HepG2 (cell line): ENCODE measurements at regions not wholly inside any gene's neighbourhood (a gene's known extent, or its start where the extent isn't known, plus 50 kb on each side); places are given as distances from the start of the nearest gene placed in this dataset.

Experiments used
- ELF4 ChIP-seq: sonication (generic); formaldehyde crosslinking; IDR thresholded peaks from 2 replicates; pipeline ENCODE4 v1.5.0; 2020; ENCODE audit warnings: missing genetic modification reagents, mild to moderate bottlenecking, moderate library complexity, borderline replicate concordance
- FOXP1 ChIP-seq, 2 experiments: fragments of 450-650 bp in 1 of 2; IDR thresholded peaks; 2 replicates each; pipeline ENCODE4 v1.6.1; 2017 to 2018; ENCODE audit warnings: antibody characterized with exemption in 1 of 2
- HHEX ChIP-seq: IDR thresholded peaks from 2 replicates; pipeline ENCODE4 v1.6.1; 2016; ENCODE audit warnings: control low read depth
- KDM1A ChIP-seq: IDR thresholded peaks from 2 replicates; pipeline ENCODE4 v1.6.1; 2016; ENCODE audit warnings: missing compliant biosample characterization
- MAFK ChIP-seq, 2 experiments: IDR thresholded peaks in 1 of 2; conservative IDR thresholded peaks in 1 of 2; 2 replicates each; pipeline ENCODE4 v1.6.1; 2011; ENCODE audit warnings: improper control_type of control experiment in 2 of 2, low read length in 2 of 2
- NBN ChIP-seq: fragments of 450-650 bp; conservative IDR thresholded peaks from 2 replicates; pipeline ENCODE4 v1.6.1; 2017
- NFYB ChIP-seq: sonication (generic); formaldehyde crosslinking; IDR thresholded peaks from 2 replicates; pipeline ENCODE4 v1.4.0; 2020; ENCODE audit warnings: missing genetic modification reagents
- PLRG1 ChIP-seq: fragments of 450-650 bp; conservative IDR thresholded peaks from 2 replicates; pipeline ENCODE4 v1.6.1; 2016
- POLR2A ChIP-seq, 2 experiments: IDR thresholded peaks; 2 replicates each; pipeline ENCODE4 v1.6.1; 2011; ENCODE audit warnings: low read depth in 2 of 2, low read length in 2 of 2, mild to moderate bottlenecking in 1 of 2, moderate library complexity in 1 of 2; ENCODE audit not compliant: insufficient read depth in 1 of 2
- ZNF253 ChIP-seq: sonication (generic); formaldehyde crosslinking; IDR thresholded peaks from 2 replicates; pipeline ENCODE4 v1.8.0; 2022; ENCODE audit warnings: mild to moderate bottlenecking, missing genetic modification reagents, borderline replicate concordance
- ZNF282 ChIP-seq: fragments of 450-650 bp; IDR thresholded peaks from 2 replicates; pipeline ENCODE4 v1.6.1; 2018; ENCODE audit not compliant: partially characterized antibody
- ZSCAN29 ChIP-seq: sonication (generic); formaldehyde crosslinking; conservative IDR thresholded peaks from 2 replicates; pipeline ENCODE4 v1.4.0; 2020; ENCODE audit warnings: mild to moderate bottlenecking, missing genetic modification reagents

DNA sequence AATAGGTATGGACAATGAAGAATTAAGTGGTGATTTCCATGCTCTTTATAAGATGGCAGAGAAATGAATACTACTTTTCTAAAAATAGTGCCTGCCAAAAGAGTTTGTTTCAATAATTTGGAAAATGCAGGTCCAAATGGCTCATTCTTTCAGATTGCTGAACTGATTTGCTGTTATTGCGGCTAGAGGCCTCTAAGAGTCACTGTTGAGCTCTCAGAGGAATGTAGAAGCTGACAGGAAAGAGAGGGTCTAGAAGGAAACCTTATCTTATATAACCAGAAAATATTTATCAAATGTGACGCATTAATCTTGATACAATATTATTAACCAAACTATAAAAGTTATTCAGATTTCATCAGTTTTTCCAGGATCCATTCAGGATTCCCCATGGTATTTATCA, 65.7 kb upstream of the PAGE1 start:
- TF ChIP-seq ELF4 (CRISPR knock-in tag) (no peak), NBN (no peak), ZSCAN29 (CRISPR knock-in tag) (no peak), PLRG1 (no peak), HHEX (no peak), ZNF253 (CRISPR knock-in tag) (no peak), FOXP1 (IDR thresholded peaks at IDR 0.05) (no peak), FOXP1 (CRISPR knock-in tag; IDR thresholded peaks at IDR 0.05) (no peak), MAFK (conservative IDR thresholded peaks at IDR 0.05 in 1 of 2, IDR thresholded peaks at IDR 0.05 in 1 of 2; ENCODE audit: low read length in 2 of 2) (no peak), POLR2A (IDR thresholded peaks at IDR 0.05; ENCODE audit: insufficient read depth in 1 of 2, low read depth in 2 of 2, low read length in 2 of 2) (no peak), ZNF282 (no peak), NFYB (CRISPR knock-in tag) (no peak), KDM1A (no peak)
